Activated CD4-positive, alpha-beta T cell treated with anti-CD3 and anti-CD28 coated beads, Interleukin-2, amount 10 ng/mL, durations not matched to agents 24 days and 14 days (primary cell): ENCODE measurements at regions not wholly inside any gene's neighbourhood (a gene's known extent, or its start where the extent isn't known, plus 50 kb on each side); places are given as distances from the start of the nearest gene placed in this dataset.

Source experiments
- DNase-seq: peaks from one replicate; pipeline ENCODE4 v3.0.0; 2022
- H3K27ac Mint-ChIP-seq: one replicate; pipeline ENCODE4 v1.8.0; 2022; ENCODE audit warnings: mild to moderate bottlenecking, mixed read lengths
- H3K27me3 Mint-ChIP-seq: one replicate; pipeline ENCODE4 v1.8.0; 2022; ENCODE audit warnings: mixed read lengths
- H3K36me3 Mint-ChIP-seq: one replicate; pipeline ENCODE4 v1.8.0; 2022; ENCODE audit warnings: low read depth, mild to moderate bottlenecking, mixed read lengths
- H3K4me1 Mint-ChIP-seq: one replicate; pipeline ENCODE4 v1.8.0; 2021; ENCODE audit warnings: mixed read lengths
- H3K4me3 Mint-ChIP-seq: one replicate; pipeline ENCODE4 v1.8.0; 2022; ENCODE audit warnings: mild to moderate bottlenecking, moderate library complexity, mixed read lengths
- H3K9me3 Mint-ChIP-seq: one replicate; pipeline ENCODE4 v1.8.0; 2021; ENCODE audit warnings: mixed read lengths
- intact Hi-C: fragments of 100-400 bp; cut with micrococcal nuclease; formaldehyde crosslinking; loops from one replicate; pipeline ENCODE4 v1.15.1; 2023

GRCh38 chr1:199113265-199113869 lies 474.5 kb downstream of the PTPRC start:
- H3K9me3 Mint-ChIP-seq: peaks cover 13% of the 10 kb centered on the region
- H3K27ac Mint-ChIP-seq: no peak overlapping the region
- H3K4me3 Mint-ChIP-seq: no peak overlapping the region
- DNase-seq: peak; percentile 89
- peaks cover 4% of the 10 kb centered on the region for H3K36me3 Mint-ChIP-seq
- intact Hi-C loops: loop anchor here (2.0 to 5.0 kb wide), 3 partner anchors 129 to 343 kb away; no protein-coding TSS in a partner anchor
- H3K4me1 Mint-ChIP-seq: peaks cover 11% of the 10 kb centered on the region
- no peaks in the 10 kb centered on the region for H3K27me3 Mint-ChIP-seq

DNA sequence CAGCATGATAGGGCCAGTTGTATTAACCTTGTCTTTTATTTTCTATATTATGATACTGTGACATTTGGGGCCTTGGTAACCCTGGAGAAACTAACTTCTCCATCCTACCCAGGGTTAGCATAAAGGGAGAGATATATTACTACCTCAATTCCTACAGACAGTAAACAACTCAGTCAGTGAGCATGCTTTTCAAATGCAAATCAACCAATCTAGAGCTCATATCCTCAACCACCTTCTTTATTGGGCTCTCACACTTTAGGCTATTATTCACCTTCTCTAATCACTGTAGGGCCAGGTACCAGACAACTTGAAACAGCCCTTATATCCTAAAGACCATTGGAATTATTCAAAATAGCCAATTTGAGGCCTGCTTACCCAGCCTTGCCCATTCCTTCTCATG lies 477.6 kb downstream of the PTPRC start:
- peaks cover 13% of the 10 kb centered on the region for H3K9me3 Mint-ChIP-seq
- H3K27me3 Mint-ChIP-seq: no peaks in the 10 kb centered on the region
- no peak for DNase-seq
- intact Hi-C loops: no loop called here
- peaks cover 10% of the 10 kb centered on the region for H3K4me1 Mint-ChIP-seq
- peaks cover 2% of the 10 kb centered on the region for H3K36me3 Mint-ChIP-seq
- H3K4me3 Mint-ChIP-seq: no peak overlapping the region
- no peak overlapping the region for H3K27ac Mint-ChIP-seq

- Mint-ChIP-seq H3K27me3 (peaks cover 2% of the 10 kb centered on the region), H3K36me3 (peaks cover 2% of the 10 kb centered on the region), H3K27ac (no peak overlapping the region), H3K9me3 (peaks cover 8% of the 10 kb centered on the region), H3K4me3 (no peak overlapping the region), H3K4me1 (peaks cover 12% of the 10 kb centered on the region)
- no peak for DNase-seq
- intact Hi-C loops: loop anchor here (5.0 kb wide), 1 partner anchor 46 kb away; no protein-coding TSS in a partner anchor
These were observed 482.2 kb downstream of the PTPRC start for GRCh38 chr1:199121047-199121446.

DNA sequence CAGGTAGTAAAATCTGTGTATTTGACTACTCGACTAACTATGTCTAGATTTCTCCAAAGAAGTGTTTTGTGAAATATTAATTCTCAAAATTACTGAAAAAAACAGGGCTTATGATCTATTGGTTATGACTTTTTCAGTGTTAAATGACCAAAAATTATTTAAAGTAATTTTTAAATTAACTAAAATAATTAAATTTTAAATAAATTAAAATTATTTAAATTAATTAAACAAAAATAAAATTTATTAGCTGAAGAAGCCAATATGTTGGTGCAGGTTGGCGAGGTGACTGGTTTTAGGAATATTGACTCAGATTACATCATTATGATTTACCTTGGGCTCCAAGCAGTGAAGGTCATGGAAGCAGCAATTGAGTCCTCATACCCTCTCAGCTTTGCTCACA lies 483.2 kb downstream of the PTPRC start:
- Mint-ChIP-seq H3K4me1 (peaks cover 12% of the 10 kb centered on the region), H3K36me3 (peaks cover 2% of the 10 kb centered on the region), H3K27ac (no peak overlapping the region), H3K27me3 (peaks cover 2% of the 10 kb centered on the region), H3K9me3 (peaks cover 7% of the 10 kb centered on the region), H3K4me3 (no peak overlapping the region)
- intact Hi-C loops: loop anchor here (5.0 kb wide), 1 partner anchor 45 kb away; no protein-coding TSS in a partner anchor
- no peak for DNase-seq

DNA sequence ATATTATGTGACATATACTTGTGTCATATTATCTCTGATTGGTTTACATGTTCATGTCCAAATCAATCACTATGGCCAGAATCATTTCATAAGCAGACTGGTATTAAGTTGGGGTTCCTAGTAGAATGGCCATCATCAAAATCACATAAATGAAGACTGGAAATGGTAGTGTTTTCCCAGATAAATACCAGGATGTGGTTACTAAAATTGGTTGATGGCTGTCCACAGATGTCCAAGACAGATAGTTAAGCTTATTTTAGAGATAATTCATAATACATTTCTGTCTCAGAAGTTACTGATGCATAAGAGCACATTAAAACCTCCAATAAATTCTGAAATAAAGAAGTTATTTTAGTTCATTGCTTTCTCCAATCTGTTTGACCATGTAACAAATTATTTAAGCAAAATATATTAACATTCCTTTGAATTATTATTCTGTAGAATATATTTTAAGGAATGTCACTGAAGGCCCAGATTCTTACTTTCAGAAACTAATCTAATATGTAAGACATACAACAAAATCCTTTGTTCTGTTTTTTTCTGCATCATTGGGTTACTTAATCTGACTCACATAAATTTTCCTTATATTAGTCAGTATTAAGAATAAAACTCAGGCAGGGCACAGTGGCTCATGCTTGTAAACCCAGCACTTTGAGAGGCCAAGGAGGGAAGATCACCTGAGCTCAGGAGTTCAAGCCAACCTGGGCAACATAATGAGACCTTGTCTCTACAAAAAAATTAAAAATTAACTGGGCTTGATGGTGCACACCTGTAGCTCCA lies 483.9 kb downstream of the PTPRC start:
- peaks cover 5% of the 10 kb centered on the region for H3K27me3 Mint-ChIP-seq
- H3K4me1 Mint-ChIP-seq: peaks cover 11% of the 10 kb centered on the region
- no peak for DNase-seq
- no peak overlapping the region for H3K27ac Mint-ChIP-seq
- H3K36me3 Mint-ChIP-seq: peaks cover 2% of the 10 kb centered on the region
- peaks cover 7% of the 10 kb centered on the region for H3K9me3 Mint-ChIP-seq
- H3K4me3 Mint-ChIP-seq: no peak overlapping the region
- intact Hi-C loops: loop anchor here (5.0 kb wide), 1 partner anchor 45 kb away; no protein-coding TSS in a partner anchor

DNA sequence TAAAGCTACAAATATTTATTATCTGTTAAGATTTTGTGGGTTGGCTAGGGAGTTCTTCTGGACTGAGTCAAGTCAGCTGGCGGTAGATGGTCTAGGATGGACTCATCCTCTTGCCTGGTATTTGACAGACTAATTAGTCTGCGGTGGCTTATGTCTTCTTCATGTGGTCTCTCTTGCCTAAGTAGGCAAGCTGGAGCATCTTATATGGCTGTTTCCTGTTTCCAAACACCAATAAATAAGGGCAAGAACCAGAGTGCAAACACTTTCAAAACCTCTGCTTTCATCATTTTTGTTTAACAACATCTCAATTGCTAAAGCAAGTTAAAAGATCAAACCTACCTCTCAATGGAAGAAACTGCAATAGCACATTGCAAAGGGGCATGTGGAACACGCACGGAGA lies 484.8 kb downstream of the PTPRC start:
- Mint-ChIP-seq H3K9me3 (peaks cover 3% of the 10 kb centered on the region), H3K27me3 (peaks cover 10% of the 10 kb centered on the region), H3K4me3 (no peak overlapping the region), H3K4me1 (peaks cover 11% of the 10 kb centered on the region), H3K27ac (no peak overlapping the region), H3K36me3 (peaks cover 2% of the 10 kb centered on the region)
- no peak for DNase-seq
- intact Hi-C loops: loop anchor here (5.0 kb wide), 1 partner anchor 44 kb away; no protein-coding TSS in a partner anchor

GRCh38 chr1:199124351-199124750 lies 485.5 kb downstream of the PTPRC start:
- peaks cover 11% of the 10 kb centered on the region for H3K4me1 Mint-ChIP-seq
- peaks cover 2% of the 10 kb centered on the region for H3K36me3 Mint-ChIP-seq
- H3K4me3 Mint-ChIP-seq: no peak overlapping the region
- intact Hi-C loops: loop anchor here (5.0 kb wide), 1 partner anchor 43 kb away; no protein-coding TSS in a partner anchor
- H3K27me3 Mint-ChIP-seq: peaks cover 10% of the 10 kb centered on the region
- H3K27ac Mint-ChIP-seq: no peak overlapping the region
- H3K9me3 Mint-ChIP-seq: peaks cover 3% of the 10 kb centered on the region
- DNase-seq: no peak

- no peak for DNase-seq
- intact Hi-C loops: no loop called here
- no peak overlapping the region for H3K4me3 Mint-ChIP-seq
- H3K36me3 Mint-ChIP-seq: peaks cover 2% of the 10 kb centered on the region
- H3K27me3 Mint-ChIP-seq: peaks cover 13% of the 10 kb centered on the region
- no peak overlapping the region for H3K27ac Mint-ChIP-seq
- peaks cover 2% of the 10 kb centered on the region for H3K4me1 Mint-ChIP-seq
- peaks cover 4% of the 10 kb centered on the region for H3K9me3 Mint-ChIP-seq
These were observed 490.4 kb downstream of the PTPRC start for GRCh38 chr1:199129247-199129646.

DNA sequence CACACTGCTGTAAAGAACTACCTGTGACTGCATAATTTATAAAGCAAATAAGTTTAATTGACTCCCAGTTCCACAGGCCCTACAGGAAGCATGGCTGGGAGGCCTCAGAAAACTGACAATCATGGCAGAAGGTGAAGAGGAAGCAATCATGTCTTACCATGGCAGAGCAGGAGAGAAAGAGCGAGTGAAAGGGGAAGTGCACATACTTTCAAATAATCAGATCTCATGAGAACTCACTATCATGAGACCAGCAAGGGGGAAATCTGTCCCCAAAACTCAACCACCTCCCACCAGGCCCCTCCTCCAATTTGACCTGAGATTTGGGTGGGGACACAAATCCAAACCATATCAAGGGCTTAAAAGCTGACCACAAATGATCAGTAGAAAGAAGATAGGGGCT lies 493.2 kb downstream of the PTPRC start:
- H3K27ac Mint-ChIP-seq: no peak overlapping the region
- H3K27me3 Mint-ChIP-seq: peaks cover 15% of the 10 kb centered on the region
- H3K4me1 Mint-ChIP-seq: peaks cover under 1% of the 10 kb centered on the region
- intact Hi-C loops: no loop called here
- peaks cover 4% of the 10 kb centered on the region for H3K9me3 Mint-ChIP-seq
- peaks cover 2% of the 10 kb centered on the region for H3K36me3 Mint-ChIP-seq
- no peak for DNase-seq
- no peak overlapping the region for H3K4me3 Mint-ChIP-seq

DNA sequence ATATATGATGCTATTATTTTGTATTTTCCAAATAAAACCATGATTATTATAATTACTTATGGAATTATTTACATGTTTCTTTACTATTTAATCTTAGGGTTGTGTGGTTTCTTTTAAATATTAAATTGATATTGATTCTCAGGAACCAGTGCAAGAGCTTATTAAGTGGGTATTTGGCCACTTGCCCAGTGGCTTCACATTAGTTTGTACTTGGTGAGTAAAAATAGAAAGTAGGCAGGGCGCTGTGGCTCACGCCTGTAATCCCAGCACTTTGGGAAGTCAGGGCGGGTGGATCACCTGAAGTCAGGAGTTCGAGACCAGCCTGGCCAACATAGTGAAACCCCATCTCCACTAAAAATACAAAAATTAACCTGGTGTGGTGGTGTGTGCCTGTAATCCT lies 497.1 kb downstream of the PTPRC start:
- Mint-ChIP-seq H3K27me3 (peaks cover 5% of the 10 kb centered on the region), H3K36me3 (peaks cover 3% of the 10 kb centered on the region), H3K4me1 (peaks cover 6% of the 10 kb centered on the region), H3K27ac (no peak overlapping the region), H3K9me3 (peaks cover 4% of the 10 kb centered on the region), H3K4me3 (no peak overlapping the region)
- intact Hi-C loops: no loop called here
- no peak for DNase-seq

GRCh38 chr1:199138061-199138460 lies 499.2 kb downstream of the PTPRC start:
- peaks cover 6% of the 10 kb centered on the region for H3K4me1 Mint-ChIP-seq
- intact Hi-C loops: no loop called here
- peaks cover 10% of the 10 kb centered on the region for H3K27me3 Mint-ChIP-seq
- H3K27ac Mint-ChIP-seq: no peak overlapping the region
- no peaks in the 10 kb centered on the region for H3K9me3 Mint-ChIP-seq
- H3K36me3 Mint-ChIP-seq: peaks cover 2% of the 10 kb centered on the region
- H3K4me3 Mint-ChIP-seq: no peak overlapping the region
- DNase-seq: no peak

- DNase-seq: no peak
- no peak overlapping the region for H3K4me3 Mint-ChIP-seq
- H3K36me3 Mint-ChIP-seq: no peaks in the 10 kb centered on the region
- H3K4me1 Mint-ChIP-seq: no peaks in the 10 kb centered on the region
- intact Hi-C loops: no loop called here
- no peak overlapping the region for H3K27ac Mint-ChIP-seq
- peaks cover 53% of the 10 kb centered on the region for H3K27me3 Mint-ChIP-seq
- peaks cover 4% of the 10 kb centered on the region for H3K9me3 Mint-ChIP-seq
These were observed 510.8 kb downstream of the PTPRC start for GRCh38 chr1:199149591-199149990.

DNA sequence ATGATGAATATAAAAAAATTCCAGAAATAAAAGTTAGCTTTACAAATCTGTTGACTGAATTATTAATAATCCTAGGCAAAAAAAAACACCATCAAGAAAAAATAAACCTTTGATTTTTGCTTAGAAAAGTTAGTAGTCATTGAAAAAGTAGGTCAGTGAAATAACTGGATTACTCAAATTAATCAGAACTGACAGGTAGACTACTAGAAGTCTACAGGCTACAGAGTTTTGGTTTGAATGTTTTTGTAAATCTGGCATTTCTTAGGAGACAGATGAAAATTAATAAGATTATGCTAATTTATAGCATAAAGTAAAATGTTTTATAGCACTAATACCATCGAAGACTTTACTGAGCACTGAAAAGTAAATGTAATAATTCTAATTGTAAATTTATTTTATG lies 511.9 kb downstream of the PTPRC start:
- Mint-ChIP-seq H3K4me1 (no peaks in the 10 kb centered on the region), H3K36me3 (peaks cover 2% of the 10 kb centered on the region), H3K27ac (no peak overlapping the region), H3K4me3 (no peak overlapping the region), H3K9me3 (peaks cover 11% of the 10 kb centered on the region), H3K27me3 (peaks cover 46% of the 10 kb centered on the region)
- intact Hi-C loops: no loop called here
- no peak for DNase-seq

- Mint-ChIP-seq H3K27ac (no peak overlapping the region), H3K4me1 (no peaks in the 10 kb centered on the region)
- intact Hi-C loops: no loop called here
These were observed 513.0 kb downstream of the PTPRC start for GRCh38 chr1:199151634-199152425.

More at GRCh38 chr1:199151634-199152425, 513.0 kb downstream of the PTPRC start:
- Mint-ChIP-seq H3K4me3 (no peak overlapping the region), H3K9me3 (peaks cover 16% of the 10 kb centered on the region), H3K36me3 (peaks cover 2% of the 10 kb centered on the region), H3K27me3 (peaks cover 37% of the 10 kb centered on the region)
- DNase-seq: no peak
